Activated naive CD8-positive, alpha-beta T cell treated with anti-CD3 and anti-CD28 coated beads, Interleukin-2, amount 10 ng/mL, durations not matched to agents 7 days and 5 days (primary cell): ENCODE measurements at regions not wholly inside any gene's neighbourhood (a gene's known extent, or its start where the extent isn't known, plus 50 kb on each side); places are given as distances from the start of the nearest gene placed in this dataset.
"Not testable (repeated sequence)": the region's sequence is repeated elsewhere in the genome, so short reads cannot be mapped to it uniquely, and the experiment has no call there.

ENCODE experiments used
- ATAC-seq: fragments of 150-1000 bp; cut with Tn5 transposase; one replicate; pipeline ENCODE4 v1.10.0; 2021; ENCODE audit warnings: low read depth, moderate library complexity
- POLR2A ChIA-PET: fragments of 350-600 bp; sonication (Branson Sonifier 250); formaldehyde crosslinking; loops from one replicate; lab custom pipeline; 2021; ENCODE audit warnings: antibody characterized with exemption; lab: Charles Lee
- DNase-seq: peaks from one replicate; pipeline ENCODE4 v3.0.0; 2021
- H3K27ac Mint-ChIP-seq: one replicate; pipeline ENCODE4 v1.8.0; 2022; ENCODE audit warnings: mild to moderate bottlenecking, mixed read lengths
- H3K27me3 Mint-ChIP-seq: one replicate; pipeline ENCODE4 v1.8.0; 2022; ENCODE audit warnings: mild to moderate bottlenecking, moderate library complexity, mixed read lengths
- H3K36me3 Mint-ChIP-seq: one replicate; pipeline ENCODE4 v1.8.0; 2021; ENCODE audit warnings: mild to moderate bottlenecking, mixed read lengths
- H3K4me1 Mint-ChIP-seq: one replicate; pipeline ENCODE4 v1.8.0; 2021; ENCODE audit warnings: mixed read lengths
- H3K4me3 Mint-ChIP-seq: one replicate; pipeline ENCODE4 v1.8.0; 2022; ENCODE audit warnings: mild to moderate bottlenecking, moderate library complexity, mixed read lengths
- H3K9me3 Mint-ChIP-seq: one replicate; pipeline ENCODE4 v1.8.0; 2021; ENCODE audit warnings: mixed read lengths

GRCh38 chr18:39232937-39233336, 1667.3 kb upstream of the CELF4 start:
- Mint-ChIP-seq H3K9me3 (peaks cover 4% of the 10 kb centered on the region), H3K4me1 (no peaks in the 10 kb centered on the region), H3K4me3 (no peak overlapping the region), H3K27me3 (no peaks in the 10 kb centered on the region), H3K27ac (no peak overlapping the region), H3K36me3 (no peaks in the 10 kb centered on the region)
- ATAC-seq (no peak), DNase-seq (no peak)
- POLR2A ChIA-PET = no interaction called here

GRCh38 chr18:39232490-39232889, 1666.9 kb upstream of the CELF4 start:
- no peaks in the 10 kb centered on the region for H3K36me3 Mint-ChIP-seq
- no peaks in the 10 kb centered on the region for H3K27me3 Mint-ChIP-seq
- peaks cover 4% of the 10 kb centered on the region for H3K9me3 Mint-ChIP-seq
- H3K27ac Mint-ChIP-seq = no peak overlapping the region
- H3K4me3 Mint-ChIP-seq = no peak overlapping the region
- ATAC-seq (no peak), DNase-seq (no peak)
- POLR2A ChIA-PET = no interaction called here
- no peaks in the 10 kb centered on the region for H3K4me1 Mint-ChIP-seq

- ATAC-seq (no peak), DNase-seq (no peak)
- Mint-ChIP-seq H3K4me1 (no peaks in the 10 kb centered on the region), H3K27me3 (no peaks in the 10 kb centered on the region), H3K4me3 (no peak overlapping the region), H3K27ac (no peak overlapping the region), H3K36me3 (no peaks in the 10 kb centered on the region), H3K9me3 (peaks cover 1% of the 10 kb centered on the region)
- POLR2A ChIA-PET = interaction anchor here (0.6 kb wide), 1 partner anchor 251 kb away, joined by 3 read pairs; no protein-coding TSS in a partner anchor
Measured at GRCh38 chr18:39230086-39230803, 1664.6 kb upstream of the CELF4 start.

GRCh38 chr18:39227769-39228168, 1662.2 kb upstream of the CELF4 start:
- ATAC-seq, DNase-seq, H3K36me3 Mint-ChIP-seq, POLR2A ChIA-PET, H3K4me3 Mint-ChIP-seq, H3K4me1 Mint-ChIP-seq, H3K9me3 Mint-ChIP-seq, H3K27ac Mint-ChIP-seq, H3K27me3 Mint-ChIP-seq: not testable (repeated sequence)

- H3K4me1 Mint-ChIP-seq = no peaks in the 10 kb centered on the region
- H3K27ac Mint-ChIP-seq = no peak overlapping the region
- H3K9me3 Mint-ChIP-seq = no peaks in the 10 kb centered on the region
- POLR2A ChIA-PET = no interaction called here
- no peak overlapping the region for H3K4me3 Mint-ChIP-seq
- no peaks in the 10 kb centered on the region for H3K27me3 Mint-ChIP-seq
- no peaks in the 10 kb centered on the region for H3K36me3 Mint-ChIP-seq
- DNase-seq = no peak
- ATAC-seq = no peak
Measured at GRCh38 chr18:39225373-39225772, 1659.8 kb upstream of the CELF4 start.

GRCh38 chr18:39223283-39223682, 1657.7 kb upstream of the CELF4 start:
- Mint-ChIP-seq H3K9me3 (no peaks in the 10 kb centered on the region), H3K27ac (no peak overlapping the region), H3K27me3 (no peaks in the 10 kb centered on the region), H3K4me1 (no peaks in the 10 kb centered on the region), H3K36me3 (no peaks in the 10 kb centered on the region), H3K4me3 (no peak overlapping the region)
- DNase-seq (no peak), ATAC-seq (no peak)
- POLR2A ChIA-PET = no interaction called here

GRCh38 chr18:39215920-39216319, 1650.3 kb upstream of the CELF4 start:
- Mint-ChIP-seq H3K4me3 (no peak overlapping the region), H3K4me1 (no peaks in the 10 kb centered on the region), H3K36me3 (no peaks in the 10 kb centered on the region), H3K9me3 (peaks cover 9% of the 10 kb centered on the region), H3K27ac (no peak overlapping the region), H3K27me3 (no peaks in the 10 kb centered on the region)
- ATAC-seq = no peak
- POLR2A ChIA-PET = no interaction called here
- no peak for DNase-seq

GRCh38 chr18:39211461-39211860, 1645.9 kb upstream of the CELF4 start:
- H3K36me3 Mint-ChIP-seq = no peaks in the 10 kb centered on the region

GRCh38 chr18:39209173-39209572, 1643.6 kb upstream of the CELF4 start:
- ATAC-seq = no peak
- Mint-ChIP-seq H3K9me3 (peaks cover 6% of the 10 kb centered on the region), H3K4me1 (no peaks in the 10 kb centered on the region), H3K4me3 (no peak overlapping the region), H3K36me3 (no peaks in the 10 kb centered on the region), H3K27ac (no peak overlapping the region), H3K27me3 (no peaks in the 10 kb centered on the region)
- DNase-seq = no peak
- POLR2A ChIA-PET = no interaction called here

More at GRCh38 chr18:39211461-39211860, 1645.9 kb upstream of the CELF4 start:
- no peaks in the 10 kb centered on the region for H3K4me1 Mint-ChIP-seq
- no peaks in the 10 kb centered on the region for H3K27me3 Mint-ChIP-seq
- ATAC-seq (no peak), DNase-seq (no peak)
- H3K27ac Mint-ChIP-seq = no peak overlapping the region
- POLR2A ChIA-PET = no interaction called here
- peaks cover 11% of the 10 kb centered on the region for H3K9me3 Mint-ChIP-seq
- H3K4me3 Mint-ChIP-seq = no peak overlapping the region

GRCh38 chr18:39208729-39209128, 1643.1 kb upstream of the CELF4 start:
- Mint-ChIP-seq H3K4me1 (no peaks in the 10 kb centered on the region), H3K4me3 (no peak overlapping the region), H3K36me3 (no peaks in the 10 kb centered on the region), H3K27ac (no peak overlapping the region), H3K27me3 (no peaks in the 10 kb centered on the region), H3K9me3 (peaks cover 6% of the 10 kb centered on the region)
- DNase-seq (no peak), ATAC-seq (no peak)
- POLR2A ChIA-PET = no interaction called here

GRCh38 chr18:39208190-39208589, 1642.6 kb upstream of the CELF4 start:
- POLR2A ChIA-PET = no interaction called here
- DNase-seq (no peak), ATAC-seq (no peak)
- H3K36me3 Mint-ChIP-seq = no peaks in the 10 kb centered on the region
- no peaks in the 10 kb centered on the region for H3K4me1 Mint-ChIP-seq
- H3K9me3 Mint-ChIP-seq = peaks cover 6% of the 10 kb centered on the region
- no peak overlapping the region for H3K4me3 Mint-ChIP-seq
- H3K27ac Mint-ChIP-seq = no peak overlapping the region
- H3K27me3 Mint-ChIP-seq = no peaks in the 10 kb centered on the region

GRCh38 chr18:39206398-39207103, 1641.0 kb upstream of the CELF4 start:
- H3K4me3 Mint-ChIP-seq, H3K36me3 Mint-ChIP-seq, H3K27ac Mint-ChIP-seq, POLR2A ChIA-PET, H3K27me3 Mint-ChIP-seq, ATAC-seq, DNase-seq, H3K9me3 Mint-ChIP-seq, H3K4me1 Mint-ChIP-seq: not testable (repeated sequence)

GRCh38 chr18:39205565-39206195, 1640.1 kb upstream of the CELF4 start:
- peaks cover 2% of the 10 kb centered on the region for H3K27me3 Mint-ChIP-seq
- POLR2A ChIA-PET = no interaction called here
- H3K4me3 Mint-ChIP-seq = no peak overlapping the region
- ATAC-seq (no peak), DNase-seq (no peak)
- peaks cover 9% of the 10 kb centered on the region for H3K9me3 Mint-ChIP-seq
- H3K36me3 Mint-ChIP-seq = no peaks in the 10 kb centered on the region
- H3K27ac Mint-ChIP-seq = no peak overlapping the region
- H3K4me1 Mint-ChIP-seq = no peaks in the 10 kb centered on the region

- H3K4me3 Mint-ChIP-seq = no peak overlapping the region
- POLR2A ChIA-PET = no interaction called here
- peaks cover 2% of the 10 kb centered on the region for H3K27me3 Mint-ChIP-seq
- no peaks in the 10 kb centered on the region for H3K36me3 Mint-ChIP-seq
- DNase-seq = no peak
- H3K27ac Mint-ChIP-seq = no peak overlapping the region
- no peaks in the 10 kb centered on the region for H3K4me1 Mint-ChIP-seq
- no peak for ATAC-seq
- H3K9me3 Mint-ChIP-seq = peaks cover 6% of the 10 kb centered on the region
Measured at GRCh38 chr18:39200153-39200552, 1634.6 kb upstream of the CELF4 start.
